Mucosa of stomach (tissue), 1 donor: ENCODE measurements at regions not wholly inside any gene's neighbourhood (a gene's known extent, or its start where the extent isn't known, plus 50 kb on each side); places are given as distances from the start of the nearest gene placed in this dataset.

ENCODE experiments used
- H3K27me3 ChIP-seq: one replicate; pipeline ENCODE4 v1.7.0; 2013; ENCODE audit warnings: mild to moderate bottlenecking, low read length; ENCODE audit not compliant: control insufficient read depth, insufficient read depth
- H3K36me3 ChIP-seq: one replicate; pipeline ENCODE4 v1.7.0; 2013; ENCODE audit warnings: low read length; ENCODE audit not compliant: control insufficient read depth, insufficient read depth
- H3K4me1 ChIP-seq: one replicate; pipeline ENCODE4 v1.7.0; 2013; ENCODE audit warnings: mild to moderate bottlenecking, low read length; ENCODE audit not compliant: control insufficient read depth, insufficient read depth
- H3K4me3 ChIP-seq: one replicate; pipeline ENCODE4 v1.7.0; 2013; ENCODE audit warnings: low read length
- H3K9ac ChIP-seq: one replicate; pipeline ENCODE4 v1.7.0; 2013; ENCODE audit warnings: mild to moderate bottlenecking, low read length, moderate library complexity
- H3K9me3 ChIP-seq: one replicate; pipeline ENCODE4 v1.7.0; 2013; ENCODE audit warnings: mild to moderate bottlenecking, low read length, moderate library complexity; ENCODE audit not compliant: control insufficient read depth
- donor health status: Pancreatic carcinoma.

- Histone ChIP-seq H3K36me3 (no peaks in the 10 kb centered on the region), H3K4me1 (no peaks in the 10 kb centered on the region), H3K4me3 (no peak overlapping the region), H3K9me3 (no peaks in the 10 kb centered on the region), H3K9ac (no peak overlapping the region), H3K27me3 (no peaks in the 10 kb centered on the region)
Measured at GRCh38 chr6:77172578-77172977, 290.7 kb downstream of the HTR1B start.

GRCh38 chr6:77159730-77160129, 303.6 kb downstream of the HTR1B start:
- Histone ChIP-seq H3K9me3 (no peaks in the 10 kb centered on the region), H3K4me3 (no peak overlapping the region), H3K27me3 (no peaks in the 10 kb centered on the region), H3K4me1 (no peaks in the 10 kb centered on the region), H3K36me3 (no peaks in the 10 kb centered on the region), H3K9ac (no peak overlapping the region)

- Histone ChIP-seq H3K4me3 (no peak overlapping the region), H3K9me3 (no peaks in the 10 kb centered on the region), H3K36me3 (no peaks in the 10 kb centered on the region), H3K9ac (no peak overlapping the region), H3K4me1 (no peaks in the 10 kb centered on the region), H3K27me3 (no peaks in the 10 kb centered on the region)
Measured at GRCh38 chr6:77151241-77151640, 312.1 kb downstream of the HTR1B start.

DNA sequence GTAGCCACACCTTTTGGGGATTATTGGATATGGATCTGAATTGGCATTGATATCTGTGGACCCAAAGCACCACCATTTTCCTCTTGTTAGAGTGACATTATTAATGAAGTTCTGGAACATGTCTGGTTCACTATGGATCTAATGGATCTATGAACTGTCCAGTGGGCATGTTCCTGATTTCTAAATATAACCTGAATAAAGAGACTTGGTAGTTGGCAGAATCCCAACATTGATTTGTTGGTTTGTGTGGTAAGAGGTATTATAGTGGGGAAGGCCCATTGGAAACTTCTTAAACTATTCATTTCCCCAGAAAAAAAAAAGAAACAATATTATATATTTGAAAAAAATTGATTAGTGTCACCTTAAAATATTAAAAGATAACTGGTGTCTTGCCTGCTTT, 312.6 kb downstream of the HTR1B start:
- H3K4me1 ChIP-seq, result no peaks in the 10 kb centered on the region
- H3K27me3 ChIP-seq, result no peaks in the 10 kb centered on the region
- H3K36me3 ChIP-seq, result no peaks in the 10 kb centered on the region
- H3K9ac ChIP-seq, result no peak overlapping the region
- H3K9me3 ChIP-seq, result no peaks in the 10 kb centered on the region
- no peak overlapping the region for H3K4me3 ChIP-seq

DNA sequence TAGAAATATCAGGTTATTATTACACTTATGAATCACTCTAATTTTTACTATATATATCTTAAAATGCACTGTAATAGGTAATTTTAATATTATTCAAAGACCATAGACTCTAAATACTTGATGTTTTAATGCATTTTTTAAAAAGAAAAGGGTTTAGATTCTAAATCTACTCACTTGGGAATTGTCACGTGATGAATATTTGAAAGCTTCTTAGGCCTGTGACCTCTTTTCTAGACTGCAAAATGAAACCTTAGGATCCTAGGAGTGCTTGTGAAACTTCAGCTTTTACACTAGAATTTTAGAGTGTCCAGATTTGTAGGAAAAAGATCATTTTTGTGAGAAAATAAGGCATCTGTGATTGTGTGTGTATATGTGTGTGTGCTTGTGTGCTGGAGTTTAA, 318.0 kb downstream of the HTR1B start:
- H3K9ac ChIP-seq, result no peak overlapping the region
- H3K9me3 ChIP-seq, result no peaks in the 10 kb centered on the region
- no peaks in the 10 kb centered on the region for H3K27me3 ChIP-seq
- no peaks in the 10 kb centered on the region for H3K4me1 ChIP-seq
- no peaks in the 10 kb centered on the region for H3K36me3 ChIP-seq
- no peak overlapping the region for H3K4me3 ChIP-seq

- Histone ChIP-seq H3K4me3 (no peak overlapping the region), H3K9me3 (no peaks in the 10 kb centered on the region), H3K27me3 (no peaks in the 10 kb centered on the region), H3K9ac (no peak overlapping the region), H3K4me1 (no peaks in the 10 kb centered on the region), H3K36me3 (no peaks in the 10 kb centered on the region)
Measured at GRCh38 chr6:77143659-77144447, 319.4 kb downstream of the HTR1B start.

- Histone ChIP-seq H3K36me3 (no peaks in the 10 kb centered on the region), H3K4me1 (no peaks in the 10 kb centered on the region), H3K9ac (no peak overlapping the region), H3K4me3 (no peak overlapping the region), H3K27me3 (no peaks in the 10 kb centered on the region), H3K9me3 (no peaks in the 10 kb centered on the region)
Measured at GRCh38 chr6:77136086-77136485, 327.2 kb downstream of the HTR1B start.

DNA sequence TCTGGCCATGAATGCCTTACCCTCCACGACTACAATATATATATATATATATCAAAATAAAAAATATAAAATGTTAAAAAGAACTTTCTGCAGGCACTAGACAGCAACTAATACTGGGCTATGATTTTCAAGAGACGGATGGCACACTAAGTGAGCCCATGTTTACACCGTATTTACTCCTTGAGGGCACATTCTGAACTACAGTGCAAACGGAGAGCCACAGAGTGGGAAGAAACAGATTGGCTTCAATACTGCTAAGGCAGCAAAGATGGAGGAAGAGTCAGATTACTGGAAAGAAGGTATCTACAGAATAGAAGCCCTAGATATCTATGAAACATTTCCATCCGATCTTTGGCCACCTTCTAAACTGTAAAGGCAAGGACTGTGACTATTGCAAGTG, 330.3 kb downstream of the HTR1B start:
- Histone ChIP-seq H3K36me3 (no peaks in the 10 kb centered on the region), H3K9me3 (no peaks in the 10 kb centered on the region), H3K27me3 (no peaks in the 10 kb centered on the region), H3K4me1 (no peaks in the 10 kb centered on the region), H3K9ac (no peak overlapping the region), H3K4me3 (no peak overlapping the region)

- Histone ChIP-seq H3K4me3 (no peak overlapping the region), H3K9ac (no peak overlapping the region), H3K27me3 (no peaks in the 10 kb centered on the region), H3K4me1 (no peaks in the 10 kb centered on the region), H3K36me3 (no peaks in the 10 kb centered on the region), H3K9me3 (no peaks in the 10 kb centered on the region)
Measured at GRCh38 chr6:77131426-77131825, 331.9 kb downstream of the HTR1B start.

GRCh38 chr6:77124604-77125003, 338.7 kb downstream of the HTR1B start:
- H3K4me1 ChIP-seq, result no peaks in the 10 kb centered on the region
- H3K9ac ChIP-seq, result no peak overlapping the region
- H3K4me3 ChIP-seq, result no peak overlapping the region
- H3K9me3 ChIP-seq, result no peaks in the 10 kb centered on the region
- H3K27me3 ChIP-seq, result no peaks in the 10 kb centered on the region
- H3K36me3 ChIP-seq, result no peaks in the 10 kb centered on the region

- H3K9ac ChIP-seq, result no peak overlapping the region
- no peaks in the 10 kb centered on the region for H3K4me1 ChIP-seq
- H3K36me3 ChIP-seq, result no peaks in the 10 kb centered on the region
- H3K27me3 ChIP-seq, result no peaks in the 10 kb centered on the region
- H3K9me3 ChIP-seq, result no peaks in the 10 kb centered on the region
- H3K4me3 ChIP-seq, result no peak overlapping the region
Measured at GRCh38 chr6:77123527-77123926, 339.8 kb downstream of the HTR1B start.

DNA sequence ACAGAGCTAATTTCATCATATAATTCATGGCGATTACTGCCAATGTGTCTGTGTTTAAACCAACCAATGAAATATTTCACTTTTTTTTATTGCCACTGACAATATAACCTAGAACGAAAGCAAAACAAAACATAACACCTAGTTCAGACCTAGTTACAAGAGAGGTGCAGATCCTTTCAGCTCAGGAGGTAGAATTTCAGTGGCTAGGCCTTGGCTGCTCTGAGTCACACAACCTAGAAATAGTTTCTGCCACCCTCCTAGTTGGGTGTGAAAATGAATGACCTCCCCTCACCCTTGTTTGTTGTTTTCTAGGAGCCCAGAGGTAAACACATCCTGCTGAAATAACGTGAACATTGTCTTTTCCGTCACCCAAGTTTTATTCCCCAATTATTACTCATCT, 356.3 kb downstream of the HTR1B start:
- H3K4me1 ChIP-seq, result no peaks in the 10 kb centered on the region
- H3K9ac ChIP-seq, result no peak overlapping the region
- no peaks in the 10 kb centered on the region for H3K27me3 ChIP-seq
- no peak overlapping the region for H3K4me3 ChIP-seq
- no peaks in the 10 kb centered on the region for H3K9me3 ChIP-seq
- H3K36me3 ChIP-seq, result no peaks in the 10 kb centered on the region

GRCh38 chr6:77105091-77105490, 358.2 kb downstream of the HTR1B start:
- H3K9me3 ChIP-seq, result no peaks in the 10 kb centered on the region
- H3K27me3 ChIP-seq, result no peaks in the 10 kb centered on the region
- no peaks in the 10 kb centered on the region for H3K4me1 ChIP-seq

More at GRCh38 chr6:77105091-77105490, 358.2 kb downstream of the HTR1B start:
- Histone ChIP-seq H3K9ac (no peak overlapping the region), H3K36me3 (no peaks in the 10 kb centered on the region), H3K4me3 (no peak overlapping the region)
